Stomach (tissue), 4 donors: ENCODE measurements at regions not wholly inside any gene's neighbourhood (a gene's known extent, or its start where the extent isn't known, plus 50 kb on each side); places are given as distances from the start of the nearest gene placed in this dataset.

Experiments
- EP300 ChIP-seq: sonication (generic); formaldehyde crosslinking; IDR thresholded peaks from one replicate; pipeline ENCODE4 v1.6.1; 2017; ENCODE audit warnings: antibody characterized with exemption
- POLR2A ChIP-seq, 4 donors: fragments of 450-650 bp; IDR thresholded peaks; one replicate each; pipeline ENCODE4 v1.6.1; 2016; ENCODE audit warnings: antibody characterized with exemption in 4 of 4, control low read depth in 2 of 4, mild to moderate bottlenecking in 1 of 4, moderate library complexity in 1 of 4
- TF ChIP-seq, protein P1 (sequence below), 7 experiments: fragments of 450-650 bp in 4 of 7; fragments of 200-600 bp in 3 of 7; sonication (generic) in 3 of 7; IDR thresholded peaks; one replicate each; pipeline ENCODE4 v1.5.1; 2016 to 2019; ENCODE audit warnings: antibody characterized with exemption in 7 of 7, control low read depth in 2 of 7, mild to moderate bottlenecking in 1 of 7

DNA sequence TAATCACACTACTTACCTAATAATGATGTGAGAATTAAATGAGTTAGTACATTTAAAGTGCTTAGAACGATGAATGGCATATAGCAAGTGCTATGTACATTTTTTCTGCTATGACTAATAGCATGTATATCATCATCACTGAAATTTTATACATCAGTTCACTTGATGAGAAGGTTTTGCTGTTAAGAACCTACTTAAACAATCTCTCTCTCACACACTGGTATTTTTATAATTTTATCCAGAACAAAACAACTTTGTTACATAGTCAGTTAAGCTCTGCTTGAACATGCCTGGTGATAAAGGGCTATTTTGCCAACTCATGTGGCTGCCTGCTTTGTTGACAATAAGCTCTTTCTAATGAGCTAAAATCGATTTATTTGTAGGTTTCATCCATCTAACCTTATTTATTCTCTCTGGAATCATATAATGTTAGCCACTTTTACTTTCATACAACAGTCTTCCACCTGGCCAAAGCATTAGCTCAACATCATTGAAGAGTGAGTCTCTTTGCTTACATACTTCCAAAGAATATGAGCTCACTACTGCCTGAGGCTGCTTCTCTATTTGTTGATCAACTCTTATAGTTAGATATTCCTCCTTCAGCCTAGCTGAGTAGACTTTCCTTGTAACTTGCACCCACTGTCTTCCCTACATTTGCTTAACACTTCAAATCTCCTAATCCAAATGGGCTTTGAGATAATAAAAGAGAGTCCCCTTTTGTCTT, 372.7 kb upstream of the BOD1L1 start:
- TF ChIP-seq POLR2A (IDR thresholded peaks at IDR 0.05) (no peak), EP300 (no peak)
- TF ChIP-seq, protein P1, sequence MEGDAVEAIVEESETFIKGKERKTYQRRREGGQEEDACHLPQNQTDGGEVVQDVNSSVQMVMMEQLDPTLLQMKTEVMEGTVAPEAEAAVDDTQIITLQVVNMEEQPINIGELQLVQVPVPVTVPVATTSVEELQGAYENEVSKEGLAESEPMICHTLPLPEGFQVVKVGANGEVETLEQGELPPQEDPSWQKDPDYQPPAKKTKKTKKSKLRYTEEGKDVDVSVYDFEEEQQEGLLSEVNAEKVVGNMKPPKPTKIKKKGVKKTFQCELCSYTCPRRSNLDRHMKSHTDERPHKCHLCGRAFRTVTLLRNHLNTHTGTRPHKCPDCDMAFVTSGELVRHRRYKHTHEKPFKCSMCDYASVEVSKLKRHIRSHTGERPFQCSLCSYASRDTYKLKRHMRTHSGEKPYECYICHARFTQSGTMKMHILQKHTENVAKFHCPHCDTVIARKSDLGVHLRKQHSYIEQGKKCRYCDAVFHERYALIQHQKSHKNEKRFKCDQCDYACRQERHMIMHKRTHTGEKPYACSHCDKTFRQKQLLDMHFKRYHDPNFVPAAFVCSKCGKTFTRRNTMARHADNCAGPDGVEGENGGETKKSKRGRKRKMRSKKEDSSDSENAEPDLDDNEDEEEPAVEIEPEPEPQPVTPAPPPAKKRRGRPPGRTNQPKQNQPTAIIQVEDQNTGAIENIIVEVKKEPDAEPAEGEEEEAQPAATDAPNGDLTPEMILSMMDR (IDR thresholded peaks at IDR 0.05), result no peak
